ENCODE measurements at regions not wholly inside any gene's neighbourhood (a gene's known extent, or its start where the extent isn't known, plus 50 kb on each side); places are given as distances from the start of the nearest gene placed in this dataset.

GRCh38 chr6:91412532-91412931 is 825.7 kb upstream of the MAP3K7 start:
- H3K4me1 Mint-ChIP-seq (ENCODE audit: low read depth, unreplicated experiment) = no peaks in the 10 kb centered on the region
- no peaks in the 10 kb centered on the region for H3K36me3 Mint-ChIP-seq (ENCODE audit: insufficient read depth, unreplicated experiment)
- no peaks in the 10 kb centered on the region for H3K27me3 Mint-ChIP-seq (ENCODE audit: insufficient read depth, unreplicated experiment)
- no peak overlapping the region for H3K4me3 ChIP-seq (ENCODE audit: low read depth, low read length)
- H3K9me3 ChIP-seq = no peaks in the 10 kb centered on the region
- no peaks in the 10 kb centered on the region for H3K36me3 ChIP-seq (ENCODE audit: control insufficient read depth, insufficient read depth, low read length)
- ChIA-PET CTCF (no interaction called here), POLR2A (no interaction called here)
- no TSS peak for BruUV-seq (replicated peaks)
- intact Hi-C loops (cut with micrococcal nuclease; ENCODE audit: unreplicated experiment) = no loop called here
- H3K4me1 ChIP-seq = no peaks in the 10 kb centered on the region
- DNase-seq = no peak
- no peak overlapping the region for H3K27ac Mint-ChIP-seq (ENCODE audit: unreplicated experiment)
- H3K4me3 Mint-ChIP-seq (ENCODE audit: unreplicated experiment) = no peak overlapping the region
- no peaks in the 10 kb centered on the region for H3K27me3 ChIP-seq (replicated peaks; ENCODE audit: control insufficient read depth, insufficient read depth, low read length)
- no peaks in the 10 kb centered on the region for H3K9me3 Mint-ChIP-seq (ENCODE audit: unreplicated experiment)
- no peak for TF ChIP-seq CTCF (IDR thresholded peaks at IDR 0.05; ENCODE audit: insufficient read depth in 1 of 2, low read depth in 1 of 2, low read length in 1 of 2, severe bottlenecking in 1 of 2, unreplicated experiment in 1 of 2)

- Histone ChIP-seq H3K4me1 (no peaks in the 10 kb centered on the region), H3K36me3 (ENCODE audit: control insufficient read depth, insufficient read depth, low read length) (no peaks in the 10 kb centered on the region), H3K4me3 (ENCODE audit: low read depth, low read length) (no peak overlapping the region), H3K9me3 (no peaks in the 10 kb centered on the region), H3K27me3 (replicated peaks; ENCODE audit: control insufficient read depth, insufficient read depth, low read length) (no peaks in the 10 kb centered on the region)
- ChIA-PET CTCF (no interaction called here), POLR2A (no interaction called here)
- no peaks in the 10 kb centered on the region for H3K27me3 Mint-ChIP-seq (ENCODE audit: insufficient read depth, unreplicated experiment)
- peaks cover 6% of the 10 kb centered on the region for H3K4me1 Mint-ChIP-seq (ENCODE audit: low read depth, unreplicated experiment)
- intact Hi-C loops (cut with micrococcal nuclease; ENCODE audit: unreplicated experiment) = no loop called here
- no peaks in the 10 kb centered on the region for H3K9me3 Mint-ChIP-seq (ENCODE audit: unreplicated experiment)
- no peaks in the 10 kb centered on the region for H3K36me3 Mint-ChIP-seq (ENCODE audit: insufficient read depth, unreplicated experiment)
- DNase-seq = no peak
- BruUV-seq (replicated peaks) = no TSS peak
- H3K27ac Mint-ChIP-seq (ENCODE audit: unreplicated experiment) = no peak overlapping the region
- TF ChIP-seq CTCF (IDR thresholded peaks at IDR 0.05; ENCODE audit: insufficient read depth in 1 of 2, low read depth in 1 of 2, low read length in 1 of 2, severe bottlenecking in 1 of 2, unreplicated experiment in 1 of 2) = no peak
- H3K4me3 Mint-ChIP-seq (ENCODE audit: unreplicated experiment) = no peak overlapping the region
Measured at GRCh38 chr6:91407706-91408105, 820.8 kb upstream of the MAP3K7 start.

- ChIA-PET CTCF (no interaction called here), POLR2A (no interaction called here)
- H3K4me1 Mint-ChIP-seq (ENCODE audit: low read depth, unreplicated experiment) = no peaks in the 10 kb centered on the region
- H3K27ac Mint-ChIP-seq (ENCODE audit: unreplicated experiment) = no peak overlapping the region
- H3K4me1 ChIP-seq = no peaks in the 10 kb centered on the region
- no peaks in the 10 kb centered on the region for H3K27me3 Mint-ChIP-seq (ENCODE audit: insufficient read depth, unreplicated experiment)
- intact Hi-C loops (cut with micrococcal nuclease; ENCODE audit: unreplicated experiment) = no loop called here
- BruUV-seq (replicated peaks) = no TSS peak
- no peaks in the 10 kb centered on the region for H3K9me3 ChIP-seq
- TF ChIP-seq CTCF (IDR thresholded peaks at IDR 0.05; ENCODE audit: insufficient read depth in 1 of 2, low read depth in 1 of 2, low read length in 1 of 2, severe bottlenecking in 1 of 2, unreplicated experiment in 1 of 2) = no peak
- no peak overlapping the region for H3K4me3 Mint-ChIP-seq (ENCODE audit: unreplicated experiment)
- H3K9me3 Mint-ChIP-seq (ENCODE audit: unreplicated experiment) = no peaks in the 10 kb centered on the region
- no peaks in the 10 kb centered on the region for H3K27me3 ChIP-seq (replicated peaks; ENCODE audit: control insufficient read depth, insufficient read depth, low read length)
- DNase-seq = no peak
- no peak overlapping the region for H3K4me3 ChIP-seq (ENCODE audit: low read depth, low read length)
- H3K36me3 ChIP-seq (ENCODE audit: control insufficient read depth, insufficient read depth, low read length) = no peaks in the 10 kb centered on the region
- no peaks in the 10 kb centered on the region for H3K36me3 Mint-ChIP-seq (ENCODE audit: insufficient read depth, unreplicated experiment)
Measured at GRCh38 chr6:91392951-91393350, 806.1 kb upstream of the MAP3K7 start.

Measured in Caco-2 (cell line).